AG04450 (cell line): ENCODE measurements at regions not wholly inside any gene's neighbourhood (a gene's known extent, or its start where the extent isn't known, plus 50 kb on each side); places are given as distances from the start of the nearest gene placed in this dataset.

ENCODE experiments used
- CTCF ChIA-PET: fragments of 300-600, 350-600 bp; formaldehyde crosslinking; extraction: SDS; loops from one replicate; lab custom pipeline; 2022; ENCODE audit warnings: antibody characterized with exemption, inconsistent platforms; lab: Charles Lee
- POLR2A ChIA-PET: fragments of 350-600 bp; formaldehyde crosslinking; extraction: SDS; loops from one replicate; lab custom pipeline; 2021; ENCODE audit warnings: antibody characterized with exemption, inconsistent platforms; lab: Yijun Ruan, JAX
- DNase-seq: peaks from one replicate; pipeline ENCODE4 v3.0.0-alpha.2; 2011; ENCODE audit warnings: low read depth, low spot score
- H3K27ac ChIP-seq: one replicate; pipeline ENCODE4 v1.5.1; 2012; ENCODE audit warnings: low read depth, low read length, control low read depth
- H3K27me3 ChIP-seq: one replicate; pipeline ENCODE4 v1.6.0; 2012; ENCODE audit warnings: low read length; ENCODE audit not compliant: control insufficient read depth, insufficient read depth
- H3K4me3 ChIP-seq: 2 replicates; pipeline ENCODE4 v1.5.1; 2011; ENCODE audit warnings: mild to moderate bottlenecking, low read depth, low read length, control low read depth
- H3K9me3 ChIP-seq: 2 replicates; pipeline ENCODE4 v1.5.1; 2012; ENCODE audit warnings: low read length; ENCODE audit not compliant: control insufficient read depth, insufficient read depth
- CTCF ChIP-seq: IDR thresholded peaks from 2 replicates; pipeline ENCODE4 v1.5.1; 2011; ENCODE audit warnings: low read depth, low read length, control low read depth, inconsistent platforms

GRCh38 chr15:67917636-67918035 is 77.8 kb upstream of the RNU6-1 start:
- Histone ChIP-seq H3K27me3 (no peaks in the 10 kb centered on the region), H3K4me3 (no peak overlapping the region), H3K27ac (no peak overlapping the region), H3K9me3 (peaks cover 11% of the 10 kb centered on the region)
- ChIA-PET CTCF (interaction anchor here (0.6 kb wide), 2 partner anchors 9 to 42 kb away, joined by 3 read pairs; no protein-coding TSS in a partner anchor), POLR2A (no interaction called here)
- DNase-seq = no peak
- TF ChIP-seq CTCF = no peak

- Histone ChIP-seq H3K27me3 (no peaks in the 10 kb centered on the region), H3K4me3 (no peak overlapping the region), H3K9me3 (peaks cover 11% of the 10 kb centered on the region), H3K27ac (no peak overlapping the region)
- POLR2A ChIA-PET = no interaction called here
- DNase-seq = no peak
- no peak for TF ChIP-seq CTCF
- CTCF ChIA-PET = interaction anchor here (0.6 kb wide), 1 partner anchor 42 kb away, joined by 3 read pairs; no protein-coding TSS in a partner anchor
Measured at GRCh38 chr15:67918205-67918861, 78.5 kb upstream of the RNU6-1 start.

- no peaks in the 10 kb centered on the region for H3K27me3 ChIP-seq
- no peak overlapping the region for H3K4me3 ChIP-seq
- H3K9me3 ChIP-seq = peaks cover 15% of the 10 kb centered on the region
- H3K27ac ChIP-seq = no peak overlapping the region
- ChIA-PET CTCF (no interaction called here), POLR2A (no interaction called here)
- no peak for DNase-seq
- TF ChIP-seq CTCF = no peak
Measured at GRCh38 chr15:67920524-67921240, 80.8 kb upstream of the RNU6-1 start.

GRCh38 chr15:67922106-67922675 is 82.3 kb upstream of the RNU6-1 start:
- Histone ChIP-seq H3K27ac (no peak overlapping the region), H3K27me3 (no peaks in the 10 kb centered on the region), H3K4me3 (no peak overlapping the region), H3K9me3 (peaks cover 15% of the 10 kb centered on the region)
- DNase-seq = no peak
- CTCF ChIA-PET = no interaction called here
- no peak for TF ChIP-seq CTCF
- POLR2A ChIA-PET = no interaction called here
